BLaER1 (cell line): ENCODE measurements at regions not wholly inside any gene's neighbourhood (a gene's known extent, or its start where the extent isn't known, plus 50 kb on each side); places are given as distances from the start of the nearest gene placed in this dataset.
A peak's percentile ranks its signal among the peaks of the same experiment; 100 is the strongest.

Source experiments
- H3K27ac ChIP-seq: shearing (Covaris generic); formaldehyde crosslinking; 2 replicates; pipeline ENCODE4 v1.8.1; 2022
- H3K27me3 ChIP-seq: shearing (Covaris generic); formaldehyde crosslinking; 2 replicates; pipeline ENCODE4 v1.8.1; 2022
- H3K36me3 ChIP-seq: shearing (Covaris generic); formaldehyde crosslinking; 2 replicates; pipeline ENCODE4 v1.8.1; 2022
- H3K4me1 ChIP-seq: shearing (Covaris generic); formaldehyde crosslinking; 2 replicates; pipeline ENCODE4 v1.8.1; 2022
- H3K4me2 ChIP-seq: shearing (Covaris generic); formaldehyde crosslinking; 2 replicates; pipeline ENCODE4 v1.8.1; 2022
- H3K4me3 ChIP-seq: shearing (Covaris generic); formaldehyde crosslinking; 2 replicates; pipeline ENCODE4 v1.8.1; 2022
- H3K9ac ChIP-seq: shearing (Covaris generic); formaldehyde crosslinking; 2 replicates; pipeline ENCODE4 v1.8.1; 2022
- H3K9me3 ChIP-seq: shearing (Covaris generic); formaldehyde crosslinking; 2 replicates; pipeline ENCODE4 v1.8.1; 2022
- H4K20me1 ChIP-seq: shearing (Covaris generic); formaldehyde crosslinking; 2 replicates; pipeline ENCODE4 v1.8.1; 2022
- Cebpa-rat ChIP-seq: shearing (Covaris generic); IDR thresholded peaks from 2 replicates; pipeline ENCODE4 v1.8.1; 2022

DNA sequence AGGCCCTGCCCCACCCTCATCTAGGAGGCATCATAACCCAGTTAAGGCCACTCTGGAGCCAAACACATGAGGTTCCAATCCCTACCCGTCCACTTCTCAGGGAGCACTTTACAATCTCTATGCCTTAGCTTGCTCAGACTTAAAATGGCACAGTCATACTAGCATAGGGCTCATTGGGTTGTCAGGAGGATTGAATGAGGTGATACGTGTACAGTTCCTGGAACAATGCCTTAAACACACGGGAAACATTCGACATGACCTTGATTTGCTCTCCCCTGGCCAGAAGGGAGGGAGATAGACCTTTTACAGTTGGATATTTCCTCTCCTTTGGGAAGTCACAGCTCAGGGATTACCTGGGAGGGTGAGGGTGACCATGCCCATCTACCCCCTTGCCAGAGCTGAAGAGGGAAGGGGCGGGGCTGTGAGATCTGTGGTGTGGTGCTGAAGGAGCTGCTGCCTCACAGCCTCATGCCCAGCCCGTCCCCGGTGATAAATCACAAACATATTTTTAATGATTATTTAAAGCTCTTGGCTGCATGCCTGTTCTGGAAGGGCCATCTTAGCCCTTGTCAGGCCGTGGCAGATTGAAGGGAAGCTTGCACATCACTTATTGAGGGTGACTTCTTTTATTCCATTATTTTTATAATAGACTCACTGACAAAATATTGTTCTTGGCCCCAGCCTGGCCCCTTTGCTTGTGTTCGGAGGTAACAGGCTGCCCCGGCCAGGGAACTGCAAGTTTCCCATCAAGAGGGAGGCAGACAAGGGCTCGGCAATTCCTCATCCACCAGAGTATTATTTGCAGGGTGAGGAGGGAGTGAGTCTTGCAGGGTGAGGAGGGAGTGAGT lies 83.4 kb downstream of the FOXD2 start:
- no peaks in the 10 kb centered on the region for H3K36me3 ChIP-seq
- H3K27ac ChIP-seq: no peak overlapping the region
- no peak for TF ChIP-seq Cebpa-rat
- H3K9me3 ChIP-seq: no peaks in the 10 kb centered on the region
- H3K4me1 ChIP-seq: peaks cover 12% of the 10 kb centered on the region
- no peaks in the 10 kb centered on the region for H3K27me3 ChIP-seq
- H4K20me1 ChIP-seq: no peaks in the 10 kb centered on the region
- no peak overlapping the region for H3K4me2 ChIP-seq
- H3K4me3 ChIP-seq: no peak overlapping the region
- no peak overlapping the region for H3K9ac ChIP-seq

DNA sequence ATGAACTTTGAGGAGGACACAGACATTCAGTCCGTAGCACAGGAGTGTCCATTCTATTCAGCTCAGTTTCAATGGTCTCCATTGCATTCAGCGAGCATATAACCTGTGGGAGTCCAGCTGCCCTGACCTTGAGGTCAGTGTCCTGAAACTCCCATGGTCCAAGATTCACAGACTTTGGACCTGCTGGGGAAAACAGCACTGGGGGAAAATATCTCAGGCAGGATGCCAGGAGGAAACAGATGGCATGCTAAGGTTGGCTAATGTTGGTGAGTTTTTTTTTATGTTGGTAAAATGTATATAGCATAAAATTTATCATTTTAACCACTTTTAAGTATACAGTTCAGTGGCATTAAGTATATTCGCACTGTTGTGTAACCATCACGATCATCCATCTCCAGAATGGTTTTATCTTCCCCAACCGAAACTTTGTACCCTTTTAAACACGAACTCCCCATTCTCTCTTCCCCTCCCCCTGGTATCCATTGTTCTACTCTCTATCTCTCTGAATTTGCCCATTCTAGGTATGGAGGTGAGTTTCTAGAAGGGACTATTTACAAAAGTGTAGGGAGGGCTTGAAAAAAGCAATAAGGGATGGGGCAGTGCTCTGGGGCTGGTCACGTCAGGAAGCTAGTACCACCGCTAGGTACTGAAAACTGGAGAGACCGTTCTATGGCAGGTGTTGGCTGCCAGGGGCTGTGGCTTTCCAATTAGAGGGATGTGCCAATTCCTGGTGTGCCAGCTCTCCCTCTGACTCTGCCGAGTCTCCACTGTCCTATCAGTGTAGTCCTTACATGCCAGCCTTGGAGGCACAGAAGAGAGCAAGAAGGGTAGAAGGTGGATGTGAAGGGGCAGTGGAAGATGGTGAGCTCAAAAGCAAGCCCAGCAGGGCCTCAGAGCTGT lies 85.3 kb downstream of the FOXD2 start:
- H3K9ac ChIP-seq: no peak overlapping the region
- no peak overlapping the region for H3K4me3 ChIP-seq
- H3K27me3 ChIP-seq: no peaks in the 10 kb centered on the region
- H3K4me2 ChIP-seq: peak overlapping the region; percentile 11; the same call in 1 of the 2 replicates
- no peak for TF ChIP-seq Cebpa-rat
- no peaks in the 10 kb centered on the region for H3K9me3 ChIP-seq
- peaks cover 12% of the 10 kb centered on the region for H3K4me1 ChIP-seq
- H3K36me3 ChIP-seq: no peaks in the 10 kb centered on the region
- no peaks in the 10 kb centered on the region for H4K20me1 ChIP-seq
- H3K27ac ChIP-seq: no peak overlapping the region

DNA sequence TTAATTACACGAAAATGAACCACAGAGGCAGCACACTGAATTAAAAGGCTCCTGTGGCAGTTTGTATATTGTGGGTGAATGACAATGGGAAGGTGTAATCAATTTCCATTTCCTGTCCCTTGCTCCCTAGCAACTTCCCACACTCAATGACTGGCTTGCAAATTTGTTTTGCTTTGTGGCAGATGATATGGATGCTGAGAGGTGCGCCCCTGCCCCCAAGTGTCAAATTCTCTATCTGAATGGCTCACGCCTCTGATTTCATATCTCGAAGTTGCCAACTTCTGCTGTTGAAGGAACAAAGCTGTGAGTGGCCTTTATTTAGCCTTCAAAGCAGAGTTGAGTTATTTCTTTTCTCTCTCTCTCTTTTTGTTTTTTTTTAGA lies 86.0 kb downstream of the FOXD2 start:
- no peak overlapping the region for H3K27ac ChIP-seq
- peaks cover 12% of the 10 kb centered on the region for H3K4me1 ChIP-seq
- no peak overlapping the region for H3K4me3 ChIP-seq
- TF ChIP-seq Cebpa-rat: no peak
- H3K4me2 ChIP-seq: peak overlapping the region; percentile 11; the same call in 1 of the 2 replicates
- H3K36me3 ChIP-seq: no peaks in the 10 kb centered on the region
- H3K27me3 ChIP-seq: no peaks in the 10 kb centered on the region
- H3K9me3 ChIP-seq: peaks cover under 1% of the 10 kb centered on the region; the same call in 1 of the 2 replicates
- H4K20me1 ChIP-seq: no peaks in the 10 kb centered on the region
- no peak overlapping the region for H3K9ac ChIP-seq

DNA sequence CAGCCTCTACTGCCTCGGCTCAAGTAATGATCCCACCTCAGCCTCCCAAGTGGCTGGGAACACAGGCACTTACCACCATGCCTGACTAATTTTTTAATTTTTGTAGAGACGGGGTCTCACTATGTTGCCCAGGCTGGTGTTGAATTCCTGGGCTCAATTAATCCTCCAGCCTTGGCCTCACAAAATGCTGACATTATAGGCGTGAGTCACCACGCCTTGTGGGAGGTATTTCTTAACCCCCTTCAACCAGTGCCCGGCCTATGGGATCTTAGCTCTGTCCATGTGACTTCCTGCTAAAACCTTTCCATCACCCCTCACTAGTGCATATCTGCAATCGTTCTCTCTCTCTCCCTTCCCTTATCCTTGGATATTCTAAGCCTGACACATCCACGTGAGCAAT lies 86.4 kb downstream of the FOXD2 start:
- peaks cover 12% of the 10 kb centered on the region for H3K4me1 ChIP-seq
- no peak overlapping the region for H3K4me2 ChIP-seq
- no peak for TF ChIP-seq Cebpa-rat
- no peak overlapping the region for H3K4me3 ChIP-seq
- no peaks in the 10 kb centered on the region for H3K36me3 ChIP-seq
- H3K27me3 ChIP-seq: no peaks in the 10 kb centered on the region
- H3K27ac ChIP-seq: no peak overlapping the region
- no peak overlapping the region for H3K9ac ChIP-seq
- no peaks in the 10 kb centered on the region for H4K20me1 ChIP-seq
- H3K9me3 ChIP-seq: peaks cover 5% of the 10 kb centered on the region

DNA sequence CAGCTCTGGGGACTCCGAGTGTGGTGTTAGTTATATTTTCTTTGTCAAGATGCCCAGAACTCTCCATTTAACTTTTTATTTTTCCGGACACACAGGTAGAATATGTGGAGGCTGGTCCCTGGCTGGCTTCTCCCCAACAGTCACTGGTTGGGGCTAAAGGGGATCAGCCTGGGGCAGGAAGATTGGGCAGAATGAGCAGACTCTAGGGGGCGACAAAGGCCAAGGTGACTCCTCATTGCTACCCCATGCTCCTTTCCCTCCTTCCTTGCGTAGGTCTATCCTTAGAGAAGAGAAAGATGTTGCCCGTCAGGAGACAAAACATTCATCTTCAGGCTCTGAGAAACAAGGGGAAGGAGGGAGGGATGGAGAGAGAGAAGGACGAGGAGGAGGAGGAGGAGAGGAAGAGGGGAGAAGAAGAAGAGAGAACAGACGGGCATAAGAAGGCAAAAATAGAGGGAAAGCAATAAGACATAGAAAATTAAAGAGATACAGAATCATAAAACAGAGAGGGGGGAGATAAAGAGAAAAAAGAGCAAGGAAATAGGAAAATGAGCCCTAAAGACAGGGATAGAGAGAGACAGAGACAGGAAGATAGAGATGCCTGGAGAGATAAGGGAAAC lies 89.9 kb downstream of the FOXD2 start:
- TF ChIP-seq Cebpa-rat: no peak
- H3K36me3 ChIP-seq: no peaks in the 10 kb centered on the region
- H3K27me3 ChIP-seq: peaks cover 3% of the 10 kb centered on the region; the same call in 1 of the 2 replicates
- peaks cover 15% of the 10 kb centered on the region for H3K4me1 ChIP-seq
- no peaks in the 10 kb centered on the region for H4K20me1 ChIP-seq
- no peak overlapping the region for H3K9ac ChIP-seq
- H3K27ac ChIP-seq: no peak overlapping the region
- no peak overlapping the region for H3K4me3 ChIP-seq
- no peak overlapping the region for H3K4me2 ChIP-seq
- H3K9me3 ChIP-seq: peaks cover 11% of the 10 kb centered on the region

DNA sequence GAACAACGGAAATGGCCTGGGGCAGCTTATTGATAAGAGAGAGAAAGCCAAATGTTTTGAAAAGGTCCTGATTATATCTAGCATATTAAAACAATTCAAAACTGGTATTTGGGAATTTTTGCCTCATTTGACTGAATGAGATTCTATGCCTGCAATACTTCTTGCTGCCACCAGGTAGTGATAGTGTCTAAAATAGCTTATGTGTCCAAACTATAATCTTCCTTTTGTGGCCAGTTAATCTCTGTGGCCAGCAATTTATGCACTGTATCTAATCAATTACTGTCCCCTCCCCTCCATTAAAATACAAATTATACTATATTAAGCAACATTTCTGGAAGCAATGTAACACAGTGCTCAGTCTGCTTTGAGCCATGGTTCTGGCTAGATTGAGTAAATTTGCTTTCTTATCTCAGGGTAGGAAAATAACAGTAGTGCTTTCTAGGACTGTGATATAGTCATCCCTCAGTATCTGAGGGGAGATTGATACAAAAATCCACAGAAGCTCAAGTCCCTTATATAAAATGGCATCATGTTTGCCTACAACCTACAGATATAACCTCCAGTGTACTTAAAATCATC lies 91.8 kb downstream of the FOXD2 start:
- Histone ChIP-seq H3K4me3 (no peak overlapping the region), H3K27me3 (peaks cover 11% of the 10 kb centered on the region; the same call in 1 of the 2 replicates), H3K9ac (no peak overlapping the region), H3K4me1 (peaks cover 19% of the 10 kb centered on the region), H3K4me2 (no peak overlapping the region), H3K27ac (no peak overlapping the region), H4K20me1 (no peaks in the 10 kb centered on the region), H3K9me3 (peaks cover 11% of the 10 kb centered on the region), H3K36me3 (no peaks in the 10 kb centered on the region)
- TF ChIP-seq Cebpa-rat: no peak

DNA sequence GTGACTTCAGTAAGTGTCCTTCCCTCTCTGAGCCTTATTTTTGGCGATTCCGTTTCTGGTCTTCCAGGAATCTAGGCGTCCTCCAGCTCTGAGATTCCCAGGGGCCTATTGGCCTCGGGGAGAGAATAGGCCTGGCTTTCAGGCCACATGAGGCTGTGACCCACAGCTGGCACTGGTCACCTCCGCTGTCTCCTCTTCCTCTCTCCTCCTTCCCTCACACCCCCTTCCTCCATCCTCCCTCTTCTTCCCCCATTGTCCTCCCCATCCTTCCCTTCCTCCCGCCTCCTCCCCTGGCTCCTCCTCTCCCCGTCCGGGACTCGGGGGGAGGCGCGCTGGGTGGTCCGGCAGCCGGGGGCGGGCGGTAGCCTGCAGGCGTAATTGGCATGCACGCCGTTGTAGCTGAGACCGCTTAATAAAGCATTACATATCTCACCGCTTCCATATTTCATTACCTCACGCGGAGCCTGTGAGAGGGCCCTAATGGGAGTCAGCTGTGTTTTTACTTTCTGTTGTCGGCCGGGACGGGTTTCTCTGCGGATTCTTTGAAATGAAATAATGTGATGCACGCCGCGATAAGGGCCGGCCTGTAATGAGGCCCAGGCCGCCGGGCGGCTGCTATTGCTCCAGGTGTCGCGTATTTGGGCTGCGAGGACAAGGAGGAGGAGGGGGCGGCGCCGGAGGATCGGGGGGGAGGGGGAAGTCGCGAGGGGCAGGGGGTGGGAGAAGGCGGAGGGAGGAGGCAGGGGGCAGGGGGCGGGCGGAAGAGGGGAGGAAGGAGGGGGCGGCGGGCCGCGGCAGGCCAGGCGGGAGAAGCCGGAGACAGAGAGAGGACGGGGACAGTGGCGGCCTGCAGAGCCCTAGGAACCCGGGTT lies 95.3 kb downstream of the FOXD2 start:
- H3K36me3 ChIP-seq: no peaks in the 10 kb centered on the region
- peak overlapping the region; percentile 61; the same call in 1 of the 2 replicates for H3K9ac ChIP-seq
- H4K20me1 ChIP-seq: no peaks in the 10 kb centered on the region
- peak overlapping the region; percentile 61 for H3K4me3 ChIP-seq
- peaks cover 11% of the 10 kb centered on the region; the same call in 1 of the 2 replicates for H3K27me3 ChIP-seq
- H3K4me2 ChIP-seq: peak overlapping the region; percentile 87
- TF ChIP-seq Cebpa-rat: no peak
- peaks cover 11% of the 10 kb centered on the region for H3K9me3 ChIP-seq
- peaks cover 49% of the 10 kb centered on the region for H3K4me1 ChIP-seq
- H3K27ac ChIP-seq: peak overlapping the region; percentile 61

DNA sequence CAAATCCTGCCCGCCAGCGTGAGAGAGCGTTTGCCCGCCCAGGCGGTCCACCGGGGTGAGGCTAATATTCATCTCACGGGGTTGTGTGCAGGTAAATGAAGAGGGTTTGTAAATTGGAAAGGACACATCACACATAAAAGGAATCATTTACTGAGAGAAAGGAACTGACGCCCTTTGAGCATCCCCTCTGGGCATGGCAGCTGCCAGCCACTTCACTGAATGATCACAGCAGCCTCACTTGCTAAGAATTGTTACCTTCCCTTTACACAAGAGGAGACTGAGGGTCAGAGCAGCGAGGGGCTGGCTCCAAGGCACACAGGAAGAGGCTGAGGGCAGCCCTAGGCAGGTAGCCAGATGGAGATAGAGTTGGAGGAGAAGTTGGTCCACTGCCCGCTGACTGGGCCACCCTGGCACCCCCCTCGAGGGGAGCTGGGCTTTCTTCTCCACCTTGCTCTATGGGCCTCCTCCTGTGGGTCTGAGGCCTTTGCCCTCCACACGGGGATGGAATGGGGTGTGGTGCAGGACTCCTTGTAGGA lies 96.0 kb downstream of the FOXD2 start:
- Histone ChIP-seq H3K36me3 (no peaks in the 10 kb centered on the region), H3K4me3 (peak overlapping the region; percentile 61), H3K9me3 (peaks cover 10% of the 10 kb centered on the region), H3K27ac (peak overlapping the region; percentile 61), H3K9ac (peak overlapping the region; percentile 61; the same call in 1 of the 2 replicates), H3K4me2 (peak overlapping the region; percentile 87), H4K20me1 (no peaks in the 10 kb centered on the region), H3K27me3 (peaks cover 11% of the 10 kb centered on the region; the same call in 1 of the 2 replicates), H3K4me1 (peaks cover 49% of the 10 kb centered on the region)
- TF ChIP-seq Cebpa-rat: no peak
